HTR-8/SVneo (cell line): ENCODE measurements at regions not wholly inside any gene's neighbourhood (a gene's known extent, or its start where the extent isn't known, plus 50 kb on each side); places are given as distances from the start of the nearest gene placed in this dataset.

Experiments
- DNase-seq: peaks from one replicate; pipeline ENCODE4 v3.0.0; 2011; ENCODE audit warnings: low spot score, mixed read lengths; ENCODE audit not compliant: insufficient read length
- FAIRE-seq: peaks from 2 replicates; lab custom pipeline; 2011; peaks lifted over from hg19 to GRCh38; lab: Jason Lieb, UNC

DNA sequence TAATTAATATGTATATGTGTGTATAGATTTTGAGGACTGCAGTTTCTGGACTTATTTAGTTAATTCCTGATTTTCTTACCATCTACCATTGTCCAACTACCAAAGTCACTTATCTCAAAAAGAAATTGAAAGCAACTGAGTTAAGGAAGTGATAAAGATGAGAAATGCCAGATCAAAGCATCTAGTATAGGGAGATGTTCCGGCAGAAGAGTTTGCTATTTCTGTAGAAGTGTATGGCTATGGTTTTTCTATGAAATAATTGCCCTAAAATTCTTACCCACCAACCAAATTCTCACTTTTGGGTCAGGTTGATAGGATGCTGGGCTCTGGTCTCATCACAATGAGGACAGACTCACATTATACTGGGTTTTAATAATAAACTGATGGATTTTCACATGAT lies 64.0 kb upstream of the RAB11FIP2 start:
- DNase-seq (no peak), FAIRE-seq (no peak)

GRCh38 chr10:118108194-118109026 lies 61.7 kb upstream of the RAB11FIP2 start:
- DNase-seq (no peak), FAIRE-seq (no peak)

DNA sequence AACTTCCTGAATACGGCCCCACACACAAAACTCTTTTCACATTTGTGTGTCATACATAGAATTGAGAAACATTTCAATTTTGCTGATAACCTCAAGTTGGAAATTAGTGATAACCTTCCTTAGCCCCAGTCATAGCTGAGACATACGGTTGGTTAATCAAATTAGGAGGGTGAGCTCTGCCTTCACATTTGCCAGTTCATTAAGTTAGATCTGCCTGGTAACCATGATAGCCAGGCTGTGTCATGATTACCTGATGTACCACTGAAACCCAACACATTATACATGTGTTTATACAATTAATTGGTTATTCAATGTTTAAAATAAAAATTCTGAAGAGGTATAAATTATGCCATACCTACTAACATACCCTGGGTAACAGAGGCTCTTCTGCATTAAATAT lies 60.8 kb upstream of the RAB11FIP2 start:
- FAIRE-seq (no peak), DNase-seq (no peak)

GRCh38 chr10:118107040-118107439 lies 60.3 kb upstream of the RAB11FIP2 start:
- DNase-seq = no peak
- no peak for FAIRE-seq

- FAIRE-seq = no peak
Observed at GRCh38 chr10:118106426-118106825, 59.7 kb upstream of the RAB11FIP2 start.

GRCh38 chr10:118102121-118102520 lies 55.4 kb upstream of the RAB11FIP2 start:
- no peak for DNase-seq
- FAIRE-seq = no peak

More at GRCh38 chr10:118106426-118106825, 59.7 kb upstream of the RAB11FIP2 start:
- DNase-seq = no peak

GRCh38 chr10:118101501-118101900 lies 54.8 kb upstream of the RAB11FIP2 start:
- no peak for DNase-seq
- FAIRE-seq = no peak
